ENCODE measurements at regions not wholly inside any gene's neighbourhood (a gene's known extent, or its start where the extent isn't known, plus 50 kb on each side); places are given as distances from the start of the nearest gene placed in this dataset.

- no peak for DNase-seq
- Mint-ChIP-seq H3K4me3 (no peak overlapping the region), H3K27me3 (ENCODE audit: insufficient read depth) (no peaks in the 10 kb centered on the region), H3K9me3 (peaks cover 13% of the 10 kb centered on the region), H3K4me1 (ENCODE audit: low read depth) (no peaks in the 10 kb centered on the region), H3K27ac (no peak overlapping the region), H3K36me3 (ENCODE audit: low read depth) (no peaks in the 10 kb centered on the region)
- no peak for TF ChIP-seq CTCF (IDR thresholded peaks at IDR 0.05)
These were observed 841.5 kb downstream of the DTWD2 start for GRCh38 chr5:118146824-118147223.

- no peak for TF ChIP-seq CTCF (IDR thresholded peaks at IDR 0.05)
These were observed 843.8 kb downstream of the DTWD2 start for GRCh38 chr5:118144540-118144939.

GRCh38 chr5:118139361-118139760 lies 849.0 kb downstream of the DTWD2 start:
- H3K9me3 Mint-ChIP-seq: no peaks in the 10 kb centered on the region; the same call in 1 of the 2 replicates
- no peaks in the 10 kb centered on the region for H3K27me3 Mint-ChIP-seq (ENCODE audit: insufficient read depth)
- no peak overlapping the region for H3K27ac Mint-ChIP-seq
- no peak for DNase-seq
- no peaks in the 10 kb centered on the region for H3K36me3 Mint-ChIP-seq (ENCODE audit: low read depth)
- no peak for TF ChIP-seq CTCF (IDR thresholded peaks at IDR 0.05)
- no peak overlapping the region for H3K4me3 Mint-ChIP-seq
- H3K4me1 Mint-ChIP-seq (ENCODE audit: low read depth): no peaks in the 10 kb centered on the region

More at GRCh38 chr5:118144540-118144939, 843.8 kb downstream of the DTWD2 start:
- Mint-ChIP-seq H3K4me3 (no peak overlapping the region), H3K9me3 (peaks cover 8% of the 10 kb centered on the region; the same call in 1 of the 2 replicates), H3K27ac (no peak overlapping the region), H3K36me3 (ENCODE audit: low read depth) (no peaks in the 10 kb centered on the region), H3K4me1 (ENCODE audit: low read depth) (no peaks in the 10 kb centered on the region), H3K27me3 (ENCODE audit: insufficient read depth) (no peaks in the 10 kb centered on the region)
- no peak for DNase-seq

GRCh38 chr5:118126159-118126558 lies 862.2 kb downstream of the DTWD2 start:
- H3K4me3 Mint-ChIP-seq: no peak overlapping the region
- H3K36me3 Mint-ChIP-seq (ENCODE audit: low read depth): no peaks in the 10 kb centered on the region
- H3K9me3 Mint-ChIP-seq: no peaks in the 10 kb centered on the region
- no peak overlapping the region for H3K27ac Mint-ChIP-seq
- no peaks in the 10 kb centered on the region; the same call in 1 of the 2 replicates for H3K4me1 Mint-ChIP-seq (ENCODE audit: low read depth)
- H3K27me3 Mint-ChIP-seq (ENCODE audit: insufficient read depth): peaks cover 1% of the 10 kb centered on the region; the same call in 1 of the 2 replicates
- TF ChIP-seq CTCF (IDR thresholded peaks at IDR 0.05): no peak
- no peak for DNase-seq

- H3K36me3 Mint-ChIP-seq (ENCODE audit: low read depth): no peaks in the 10 kb centered on the region
- no peak overlapping the region for H3K27ac Mint-ChIP-seq
- H3K27me3 Mint-ChIP-seq (ENCODE audit: insufficient read depth): peaks cover 1% of the 10 kb centered on the region; the same call in 1 of the 2 replicates
- no peak for DNase-seq
- H3K9me3 Mint-ChIP-seq: peaks cover 3% of the 10 kb centered on the region; the same call in 1 of the 2 replicates
- no peak overlapping the region for H3K4me3 Mint-ChIP-seq
- H3K4me1 Mint-ChIP-seq (ENCODE audit: low read depth): no peaks in the 10 kb centered on the region; the same call in 1 of the 2 replicates
- no peak for TF ChIP-seq CTCF (IDR thresholded peaks at IDR 0.05)
These were observed 862.7 kb downstream of the DTWD2 start for GRCh38 chr5:118125687-118126086.

GRCh38 chr5:118121258-118121657 lies 867.1 kb downstream of the DTWD2 start:
- H3K27ac Mint-ChIP-seq: no peak overlapping the region
- TF ChIP-seq CTCF (IDR thresholded peaks at IDR 0.05): no peak
- no peak for DNase-seq
- no peaks in the 10 kb centered on the region; the same call in 1 of the 2 replicates for H3K4me1 Mint-ChIP-seq (ENCODE audit: low read depth)
- H3K27me3 Mint-ChIP-seq (ENCODE audit: insufficient read depth): peaks cover 1% of the 10 kb centered on the region; the same call in 1 of the 2 replicates
- H3K4me3 Mint-ChIP-seq: no peak overlapping the region
- peaks cover 10% of the 10 kb centered on the region; the same call in 1 of the 2 replicates for H3K9me3 Mint-ChIP-seq
- no peaks in the 10 kb centered on the region for H3K36me3 Mint-ChIP-seq (ENCODE audit: low read depth)

All from HFFc6 (cell line).